WI38 (cell line): ENCODE measurements at regions not wholly inside any gene's neighbourhood (a gene's known extent, or its start where the extent isn't known, plus 50 kb on each side); places are given as distances from the start of the nearest gene placed in this dataset.

ENCODE experiments used
- H3K4me3 ChIP-seq: 2 replicates; pipeline ENCODE4 v1.5.1; 2011; ENCODE audit warnings: low read depth, mild to moderate bottlenecking, control low read depth, low read length
- CTCF ChIP-seq: IDR thresholded peaks from 2 replicates; pipeline ENCODE4 v1.5.1; 2012; ENCODE audit warnings: low read depth, mild to moderate bottlenecking, control low read depth, low read length

- no peak overlapping the region for H3K4me3 ChIP-seq
- no peak for TF ChIP-seq CTCF
Observed at GRCh38 chr6:78476561-78476960, 390.8 kb upstream of the IRAK1BP1 start.

GRCh38 chr6:78482801-78483552, 384.4 kb upstream of the IRAK1BP1 start:
- no peak overlapping the region for H3K4me3 ChIP-seq
- no peak for TF ChIP-seq CTCF

GRCh38 chr6:78483553-78484197, 383.7 kb upstream of the IRAK1BP1 start:
- H3K4me3 ChIP-seq, result no peak overlapping the region
- no peak for TF ChIP-seq CTCF

- H3K4me3 ChIP-seq, result no peak overlapping the region
- TF ChIP-seq CTCF, result no peak
Observed at GRCh38 chr6:78484198-78485064, 382.9 kb upstream of the IRAK1BP1 start.

- no peak overlapping the region for H3K4me3 ChIP-seq
- no peak for TF ChIP-seq CTCF
Observed at GRCh38 chr6:78487401-78487800, 379.9 kb upstream of the IRAK1BP1 start.

GRCh38 chr6:78489874-78490273, 377.5 kb upstream of the IRAK1BP1 start:
- no peak for TF ChIP-seq CTCF
- H3K4me3 ChIP-seq, result no peak overlapping the region
